Activated CD4-positive, alpha-beta T cell treated with anti-CD3 and anti-CD28 coated beads for 24 hours (primary cell): ENCODE measurements at regions not wholly inside any gene's neighbourhood (a gene's known extent, or its start where the extent isn't known, plus 50 kb on each side); places are given as distances from the start of the nearest gene placed in this dataset.
A peak's percentile ranks its signal among the peaks of the same experiment; 100 is the strongest.

ENCODE experiments used
- DNase-seq, 2 donors: peaks; one replicate each; pipeline ENCODE4 v3.0.0-alpha.2; 2020; ENCODE audit warnings: low read depth in 2 of 2

- DNase-seq, result no peak
Observed at GRCh38 chr9:90092508-90092907, 487.7 kb downstream of the GADD45G start.

GRCh38 chr9:90095682-90096081, 490.9 kb downstream of the GADD45G start:
- no peak for DNase-seq

- DNase-seq, result no peak
Observed at GRCh38 chr9:90097237-90097636, 492.4 kb downstream of the GADD45G start.

- DNase-seq, result no peak
Observed at GRCh38 chr9:90098408-90098807, 493.6 kb downstream of the GADD45G start.

GRCh38 chr9:90099262-90099963, 494.6 kb downstream of the GADD45G start:
- DNase-seq, result no peak

- DNase-seq, result no peak
Observed at GRCh38 chr9:90100014-90100413, 495.2 kb downstream of the GADD45G start.

- DNase-seq, result peak; percentile 64 to 65
Observed at GRCh38 chr9:90102292-90102901, 497.6 kb downstream of the GADD45G start.

- no peak for DNase-seq
Observed at GRCh38 chr9:90103771-90104170, 499.0 kb downstream of the GADD45G start.

GRCh38 chr9:90105773-90106172, 501.0 kb downstream of the GADD45G start:
- DNase-seq, result no peak

- DNase-seq, result no peak
Observed at GRCh38 chr9:90107040-90107725, 502.4 kb downstream of the GADD45G start.

- DNase-seq, result no peak
Observed at GRCh38 chr9:90107726-90108655, 503.2 kb downstream of the GADD45G start.

GRCh38 chr9:90112788-90113187, 508.0 kb downstream of the GADD45G start:
- DNase-seq, result no peak

- no peak for DNase-seq
Observed at GRCh38 chr9:90114641-90115425, 510.0 kb downstream of the GADD45G start.

GRCh38 chr9:90121762-90122161, 517.0 kb downstream of the GADD45G start:
- DNase-seq, result no peak

GRCh38 chr9:90124961-90125360, 517.7 kb downstream of the DIRAS2 start:
- DNase-seq, result no peak

- no peak for DNase-seq
Observed at GRCh38 chr9:90127923-90128322, 514.7 kb downstream of the DIRAS2 start.

GRCh38 chr9:90128587-90129190, 513.9 kb downstream of the DIRAS2 start:
- no peak for DNase-seq

- DNase-seq, result no peak
Observed at GRCh38 chr9:90129446-90129845, 513.2 kb downstream of the DIRAS2 start.

- DNase-seq, result no peak
Observed at GRCh38 chr9:90131568-90131967, 511.1 kb downstream of the DIRAS2 start.

- DNase-seq, result no peak
Observed at GRCh38 chr9:90132866-90133265, 509.8 kb downstream of the DIRAS2 start.

GRCh38 chr9:90137801-90138200, 504.8 kb downstream of the DIRAS2 start:
- DNase-seq, result no peak
